ENCODE measurements at regions not wholly inside any gene's neighbourhood (a gene's known extent, or its start where the extent isn't known, plus 50 kb on each side); places are given as distances from the start of the nearest gene placed in this dataset.
A peak's percentile ranks its signal among the peaks of the same experiment; 100 is the strongest.

GRCh38 chr2:172173174-172173706 is 70.5 kb upstream of the DLX2 start:
- no peak for DNase-seq
- no peak for TF ChIP-seq CTCF (IDR thresholded peaks at IDR 0.05; ENCODE audit: insufficient read depth in 1 of 2, low read depth in 1 of 2, low read length in 1 of 2, severe bottlenecking in 1 of 2, unreplicated experiment in 1 of 2)
- intact Hi-C loops (cut with micrococcal nuclease; ENCODE audit: unreplicated experiment) = loop anchor here (10.0 kb wide), 1 partner anchor 542 kb away; no protein-coding TSS in a partner anchor
- POLR2A ChIA-PET = no interaction called here
- peaks cover 8% of the 10 kb centered on the region for H3K27me3 Mint-ChIP-seq (ENCODE audit: insufficient read depth, unreplicated experiment)
- Histone ChIP-seq H3K27me3 (replicated peaks; ENCODE audit: control insufficient read depth, insufficient read depth, low read length) (peaks cover 4% of the 10 kb centered on the region; the same call in 1 of the 2 replicates), H3K36me3 (ENCODE audit: control insufficient read depth, insufficient read depth, low read length) (no peaks in the 10 kb centered on the region), H3K4me3 (ENCODE audit: low read depth, low read length) (no peak overlapping the region), H3K4me1 (no peaks in the 10 kb centered on the region), H3K9me3 (no peaks in the 10 kb centered on the region)
- peak overlapping the region; percentile 67 for H3K4me3 Mint-ChIP-seq (ENCODE audit: unreplicated experiment)
- BruUV-seq (replicated peaks) = no TSS peak
- no peaks in the 10 kb centered on the region for H3K4me1 Mint-ChIP-seq (ENCODE audit: low read depth, unreplicated experiment)
- no peaks in the 10 kb centered on the region for H3K36me3 Mint-ChIP-seq (ENCODE audit: insufficient read depth, unreplicated experiment)
- H3K27ac Mint-ChIP-seq (ENCODE audit: unreplicated experiment) = no peak overlapping the region
- CTCF ChIA-PET = interaction anchor here (0.6 to 2.4 kb wide), 7 partner anchors 35 to 537 kb away, joined by 3 to 35 read pairs (median 3); partner anchors contain the start of gene ITGA6
- H3K9me3 Mint-ChIP-seq (ENCODE audit: unreplicated experiment) = no peaks in the 10 kb centered on the region

GRCh38 chr2:172177581-172177980 is 74.9 kb upstream of the DLX2 start:
- Mint-ChIP-seq H3K4me1 (ENCODE audit: low read depth, unreplicated experiment) (peaks cover 14% of the 10 kb centered on the region), H3K27ac (ENCODE audit: unreplicated experiment) (no peak overlapping the region), H3K27me3 (ENCODE audit: insufficient read depth, unreplicated experiment) (peaks cover 8% of the 10 kb centered on the region), H3K4me3 (ENCODE audit: unreplicated experiment) (no peak overlapping the region), H3K36me3 (ENCODE audit: insufficient read depth, unreplicated experiment) (no peaks in the 10 kb centered on the region), H3K9me3 (ENCODE audit: unreplicated experiment) (no peaks in the 10 kb centered on the region)
- Histone ChIP-seq H3K9me3 (no peaks in the 10 kb centered on the region), H3K27me3 (replicated peaks; ENCODE audit: control insufficient read depth, insufficient read depth, low read length) (peaks cover 4% of the 10 kb centered on the region; the same call in 1 of the 2 replicates), H3K4me1 (peaks cover 6% of the 10 kb centered on the region), H3K4me3 (ENCODE audit: low read depth, low read length) (no peak overlapping the region), H3K36me3 (ENCODE audit: control insufficient read depth, insufficient read depth, low read length) (no peaks in the 10 kb centered on the region)
- intact Hi-C loops (cut with micrococcal nuclease; ENCODE audit: unreplicated experiment) = loop anchor here (10.0 kb wide), 1 partner anchor 537 kb away; no protein-coding TSS in a partner anchor
- TF ChIP-seq CTCF (IDR thresholded peaks at IDR 0.05; ENCODE audit: insufficient read depth in 1 of 2, low read depth in 1 of 2, low read length in 1 of 2, severe bottlenecking in 1 of 2, unreplicated experiment in 1 of 2) = no peak
- CTCF ChIA-PET = interaction anchor here (0.7 kb wide), 1 partner anchor 1805 kb away, joined by 3 read pairs; no protein-coding TSS in a partner anchor
- POLR2A ChIA-PET = no interaction called here
- BruUV-seq (replicated peaks) = no TSS peak
- no peak for DNase-seq

GRCh38 chr2:172177996-172178395 is 75.3 kb upstream of the DLX2 start:
- Histone ChIP-seq H3K9me3 (no peaks in the 10 kb centered on the region), H3K4me1 (peaks cover 6% of the 10 kb centered on the region), H3K36me3 (ENCODE audit: control insufficient read depth, insufficient read depth, low read length) (no peaks in the 10 kb centered on the region), H3K27me3 (replicated peaks; ENCODE audit: control insufficient read depth, insufficient read depth, low read length) (0 out of 2 replicates have a peak, but pooled peaks cover 2% of the 10 kb centered on the region), H3K4me3 (ENCODE audit: low read depth, low read length) (no peak overlapping the region)
- Mint-ChIP-seq H3K9me3 (ENCODE audit: unreplicated experiment) (no peaks in the 10 kb centered on the region), H3K36me3 (ENCODE audit: insufficient read depth, unreplicated experiment) (no peaks in the 10 kb centered on the region), H3K4me3 (ENCODE audit: unreplicated experiment) (no peak overlapping the region), H3K4me1 (ENCODE audit: low read depth, unreplicated experiment) (peaks cover 15% of the 10 kb centered on the region), H3K27ac (ENCODE audit: unreplicated experiment) (no peak overlapping the region), H3K27me3 (ENCODE audit: insufficient read depth, unreplicated experiment) (peaks cover 7% of the 10 kb centered on the region)
- CTCF ChIA-PET = interaction anchor here (0.7 kb wide), 1 partner anchor 1805 kb away, joined by 3 read pairs; no protein-coding TSS in a partner anchor
- DNase-seq = no peak
- POLR2A ChIA-PET = no interaction called here
- intact Hi-C loops (cut with micrococcal nuclease; ENCODE audit: unreplicated experiment) = loop anchor here (10.0 kb wide), 1 partner anchor 537 kb away; no protein-coding TSS in a partner anchor
- no peak for TF ChIP-seq CTCF (IDR thresholded peaks at IDR 0.05; ENCODE audit: insufficient read depth in 1 of 2, low read depth in 1 of 2, low read length in 1 of 2, severe bottlenecking in 1 of 2, unreplicated experiment in 1 of 2)
- BruUV-seq (replicated peaks) = no TSS peak
